PC-3 (cell line): ENCODE measurements at regions not wholly inside any gene's neighbourhood (a gene's known extent, or its start where the extent isn't known, plus 50 kb on each side); places are given as distances from the start of the nearest gene placed in this dataset.

ENCODE experiments used
- EZH2phosphoT487 ChIP-seq: fragments of 300-600 bp; sonication (generic); IDR thresholded peaks from 2 replicates; pipeline ENCODE4 v1.6.1; 2018; ENCODE audit warnings: mild to moderate bottlenecking, antibody characterized with exemption, low read length, borderline replicate concordance
- TF ChIP-seq, protein P1 (sequence below): fragments of 300-600 bp; sonication (generic); conservative IDR thresholded peaks from 2 replicates; pipeline ENCODE4 v1.5.1; 2017; ENCODE audit warnings: antibody characterized with exemption, low read depth, mild to moderate bottlenecking, low read length

DNA sequence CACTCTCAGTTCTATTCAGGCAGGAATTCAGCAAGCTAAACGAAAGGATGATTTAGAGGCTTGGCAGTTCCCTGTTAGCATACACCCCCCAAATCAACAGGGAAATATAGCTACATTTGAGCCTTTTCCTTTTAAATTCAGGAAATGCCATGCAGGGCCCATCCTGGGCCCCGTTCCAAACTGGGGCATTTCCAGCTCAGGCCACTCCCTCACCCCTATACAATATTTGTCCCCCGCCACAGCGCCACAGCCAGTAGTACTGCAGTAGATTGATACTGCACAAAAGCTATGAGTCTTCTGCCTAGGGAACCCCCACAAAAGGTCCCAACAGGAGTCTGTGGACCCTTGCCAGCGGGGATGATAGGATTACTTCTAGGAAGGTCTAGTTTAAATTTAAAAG, 102.0 kb upstream of the MAPK10 start:
- TF ChIP-seq, protein P1, sequence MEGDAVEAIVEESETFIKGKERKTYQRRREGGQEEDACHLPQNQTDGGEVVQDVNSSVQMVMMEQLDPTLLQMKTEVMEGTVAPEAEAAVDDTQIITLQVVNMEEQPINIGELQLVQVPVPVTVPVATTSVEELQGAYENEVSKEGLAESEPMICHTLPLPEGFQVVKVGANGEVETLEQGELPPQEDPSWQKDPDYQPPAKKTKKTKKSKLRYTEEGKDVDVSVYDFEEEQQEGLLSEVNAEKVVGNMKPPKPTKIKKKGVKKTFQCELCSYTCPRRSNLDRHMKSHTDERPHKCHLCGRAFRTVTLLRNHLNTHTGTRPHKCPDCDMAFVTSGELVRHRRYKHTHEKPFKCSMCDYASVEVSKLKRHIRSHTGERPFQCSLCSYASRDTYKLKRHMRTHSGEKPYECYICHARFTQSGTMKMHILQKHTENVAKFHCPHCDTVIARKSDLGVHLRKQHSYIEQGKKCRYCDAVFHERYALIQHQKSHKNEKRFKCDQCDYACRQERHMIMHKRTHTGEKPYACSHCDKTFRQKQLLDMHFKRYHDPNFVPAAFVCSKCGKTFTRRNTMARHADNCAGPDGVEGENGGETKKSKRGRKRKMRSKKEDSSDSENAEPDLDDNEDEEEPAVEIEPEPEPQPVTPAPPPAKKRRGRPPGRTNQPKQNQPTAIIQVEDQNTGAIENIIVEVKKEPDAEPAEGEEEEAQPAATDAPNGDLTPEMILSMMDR, result no peak
- TF ChIP-seq EZH2phosphoT487, result no peak
